GM21390 (cell line): ENCODE measurements at regions not wholly inside any gene's neighbourhood (a gene's known extent, or its start where the extent isn't known, plus 50 kb on each side); places are given as distances from the start of the nearest gene placed in this dataset.
"Not testable (repeated sequence)": the region's sequence is repeated elsewhere in the genome, so short reads cannot be mapped to it uniquely, and the experiment has no call there.

ENCODE experiments used
- ATAC-seq: cut with Tn5 transposase; IDR thresholded peaks from one replicate; pipeline ENCODE4 v1.9.1; 2021; ENCODE audit not compliant: unreplicated experiment

GRCh38 chr6:140504776-140505175, 1130.3 kb upstream of the CITED2 start:
- no peak for ATAC-seq

GRCh38 chr6:140500849-140501248, 1126.4 kb upstream of the CITED2 start:
- no peak for ATAC-seq

GRCh38 chr6:140499607-140500006, 1125.2 kb upstream of the CITED2 start:
- ATAC-seq = no peak

GRCh38 chr6:140494321-140495108, 1120.1 kb upstream of the CITED2 start:
- no peak for ATAC-seq

GRCh38 chr6:140493470-140493869, 1119.0 kb upstream of the CITED2 start:
- ATAC-seq = not testable (repeated sequence)

- ATAC-seq = no peak
Observed at GRCh38 chr6:140490081-140490480, 1115.6 kb upstream of the CITED2 start.

GRCh38 chr6:140487586-140487985, 1113.1 kb upstream of the CITED2 start:
- no peak for ATAC-seq

- no peak for ATAC-seq
Observed at GRCh38 chr6:140486450-140487361, 1112.3 kb upstream of the CITED2 start.

- ATAC-seq = peak; percentile 55
Observed at GRCh38 chr6:140485740-140486449, 1111.4 kb upstream of the CITED2 start.

- no peak for ATAC-seq
Observed at GRCh38 chr6:140480852-140481251, 1106.4 kb upstream of the CITED2 start.

GRCh38 chr6:140478631-140479030, 1104.2 kb upstream of the CITED2 start:
- ATAC-seq = no peak

- ATAC-seq = no peak
Observed at GRCh38 chr6:140475086-140475485, 1100.6 kb upstream of the CITED2 start.

- ATAC-seq = no peak
Observed at GRCh38 chr6:140464720-140465119, 1090.3 kb upstream of the CITED2 start.

- no peak for ATAC-seq
Observed at GRCh38 chr6:140463312-140463710, 1088.9 kb upstream of the CITED2 start.

- ATAC-seq = no peak
Observed at GRCh38 chr6:140462453-140463311, 1088.2 kb upstream of the CITED2 start.

GRCh38 chr6:140462076-140462452, 1087.6 kb upstream of the CITED2 start:
- no peak for ATAC-seq

GRCh38 chr6:140460267-140460666, 1085.8 kb upstream of the CITED2 start:
- no peak for ATAC-seq

GRCh38 chr6:140459209-140459608, 1084.8 kb upstream of the CITED2 start:
- no peak for ATAC-seq

GRCh38 chr6:140446241-140446640, 1071.8 kb upstream of the CITED2 start:
- ATAC-seq = no peak

GRCh38 chr6:140445474-140446004, 1071.1 kb upstream of the CITED2 start:
- no peak for ATAC-seq
